ENCODE measurements at regions not wholly inside any gene's neighbourhood (a gene's known extent, or its start where the extent isn't known, plus 50 kb on each side); places are given as distances from the start of the nearest gene placed in this dataset.
"Not testable (repeated sequence)": the region's sequence is repeated elsewhere in the genome, so short reads cannot be mapped to it uniquely, and the experiment has no call there.

GRCh38 chr6:14297118-14297517 is 179.5 kb downstream of the CD83 start:
- not testable (repeated sequence) for H3K4me1 ChIP-seq (ENCODE audit: control insufficient read depth, insufficient read depth, low read length); H3K36me3 ChIP-seq (ENCODE audit: control insufficient read depth, insufficient read depth, low read length)
- 100% methylated on average over 1 of the region's 7 CpGs for WGBS (ENCODE audit: insufficient coverage)

GRCh38 chr6:14300189-14300588 is 182.6 kb downstream of the CD83 start:
- H3K4me1 ChIP-seq (ENCODE audit: control insufficient read depth, insufficient read depth, low read length); H3K27ac ChIP-seq (ENCODE audit: low read depth, low read length); H3K36me3 ChIP-seq (ENCODE audit: control insufficient read depth, insufficient read depth, low read length); DNase-seq (ENCODE audit: low read depth in 4 of 6, low spot score in 6 of 6); H3K4me3 ChIP-seq (ENCODE audit: low read depth, low read length); H3K9me3 ChIP-seq (ENCODE audit: control insufficient read depth, insufficient read depth, low read length); H3K27me3 ChIP-seq (ENCODE audit: control insufficient read depth, insufficient read depth, low read length): not testable (repeated sequence)
- 96% methylated on average over 16 of the region's 16 CpGs for WGBS (ENCODE audit: insufficient coverage)

More at GRCh38 chr6:14297118-14297517, 179.5 kb downstream of the CD83 start:
- not testable (repeated sequence) for H3K9me3 ChIP-seq (ENCODE audit: control insufficient read depth, insufficient read depth, low read length); H3K27ac ChIP-seq (ENCODE audit: low read depth, low read length); H3K4me3 ChIP-seq (ENCODE audit: low read depth, low read length); DNase-seq (ENCODE audit: low read depth in 4 of 6, low spot score in 6 of 6); H3K27me3 ChIP-seq (ENCODE audit: control insufficient read depth, insufficient read depth, low read length)

GRCh38 chr6:14300721-14301120 is 183.1 kb downstream of the CD83 start:
- not testable (repeated sequence) for H3K27ac ChIP-seq (ENCODE audit: low read depth, low read length); DNase-seq (ENCODE audit: low read depth in 4 of 6, low spot score in 6 of 6); H3K36me3 ChIP-seq (ENCODE audit: control insufficient read depth, insufficient read depth, low read length); H3K9me3 ChIP-seq (ENCODE audit: control insufficient read depth, insufficient read depth, low read length); H3K4me1 ChIP-seq (ENCODE audit: control insufficient read depth, insufficient read depth, low read length); H3K4me3 ChIP-seq (ENCODE audit: low read depth, low read length); H3K27me3 ChIP-seq (ENCODE audit: control insufficient read depth, insufficient read depth, low read length)
- no CpG with 5 or more reads among the region's 9 CpGs for WGBS (ENCODE audit: insufficient coverage)

- H3K4me1 ChIP-seq (ENCODE audit: control insufficient read depth, insufficient read depth, low read length); H3K9me3 ChIP-seq (ENCODE audit: control insufficient read depth, insufficient read depth, low read length); H3K36me3 ChIP-seq (ENCODE audit: control insufficient read depth, insufficient read depth, low read length); H3K27me3 ChIP-seq (ENCODE audit: control insufficient read depth, insufficient read depth, low read length); H3K4me3 ChIP-seq (ENCODE audit: low read depth, low read length); H3K27ac ChIP-seq (ENCODE audit: low read depth, low read length); DNase-seq (ENCODE audit: low read depth in 4 of 6, low spot score in 6 of 6): not testable (repeated sequence)
- WGBS (ENCODE audit: insufficient coverage), result 100% methylated on average over 5 of the region's 9 CpGs
These were observed 183.9 kb downstream of the CD83 start for GRCh38 chr6:14301477-14301876.

GRCh38 chr6:14305131-14305530 is 187.6 kb downstream of the CD83 start:
- Histone ChIP-seq H3K4me3 (ENCODE audit: low read depth, low read length) (no peak overlapping the region), H3K27me3 (ENCODE audit: control insufficient read depth, insufficient read depth, low read length) (no peaks in the 10 kb centered on the region), H3K27ac (ENCODE audit: low read depth, low read length) (no peak overlapping the region), H3K9me3 (ENCODE audit: control insufficient read depth, insufficient read depth, low read length) (no peaks in the 10 kb centered on the region), H3K36me3 (ENCODE audit: control insufficient read depth, insufficient read depth, low read length) (no peaks in the 10 kb centered on the region), H3K4me1 (ENCODE audit: control insufficient read depth, insufficient read depth, low read length) (no peaks in the 10 kb centered on the region)
- DNase-seq (ENCODE audit: low read depth in 4 of 6, low spot score in 6 of 6), result no peak
- 97% methylated on average over 3 of the region's 5 CpGs for WGBS (ENCODE audit: insufficient coverage)

- Histone ChIP-seq H3K36me3 (ENCODE audit: control insufficient read depth, insufficient read depth, low read length) (no peaks in the 10 kb centered on the region), H3K27me3 (ENCODE audit: control insufficient read depth, insufficient read depth, low read length) (no peaks in the 10 kb centered on the region), H3K9me3 (ENCODE audit: control insufficient read depth, insufficient read depth, low read length) (no peaks in the 10 kb centered on the region), H3K4me1 (ENCODE audit: control insufficient read depth, insufficient read depth, low read length) (no peaks in the 10 kb centered on the region), H3K4me3 (ENCODE audit: low read depth, low read length) (no peak overlapping the region), H3K27ac (ENCODE audit: low read depth, low read length) (no peak overlapping the region)
- 82% methylated on average over 2 of the region's 2 CpGs for WGBS (ENCODE audit: insufficient coverage)
- no peak for DNase-seq (ENCODE audit: low read depth in 4 of 6, low spot score in 6 of 6)
These were observed 188.1 kb downstream of the CD83 start for GRCh38 chr6:14305624-14306023.

- Histone ChIP-seq H3K36me3 (ENCODE audit: control insufficient read depth, insufficient read depth, low read length) (no peaks in the 10 kb centered on the region), H3K27me3 (ENCODE audit: control insufficient read depth, insufficient read depth, low read length) (no peaks in the 10 kb centered on the region), H3K9me3 (ENCODE audit: control insufficient read depth, insufficient read depth, low read length) (no peaks in the 10 kb centered on the region), H3K4me3 (ENCODE audit: low read depth, low read length) (no peak overlapping the region), H3K27ac (ENCODE audit: low read depth, low read length) (no peak overlapping the region), H3K4me1 (ENCODE audit: control insufficient read depth, insufficient read depth, low read length) (no peaks in the 10 kb centered on the region)
- no peak for DNase-seq (ENCODE audit: low read depth in 4 of 6, low spot score in 6 of 6)
- WGBS (ENCODE audit: insufficient coverage), result 76% methylated on average over 3 of the region's 11 CpGs
These were observed 188.8 kb downstream of the CD83 start for GRCh38 chr6:14306151-14306906.

GRCh38 chr6:14309516-14309915 is 191.9 kb downstream of the CD83 start:
- Histone ChIP-seq H3K27me3 (ENCODE audit: control insufficient read depth, insufficient read depth, low read length) (no peaks in the 10 kb centered on the region), H3K4me3 (ENCODE audit: low read depth, low read length) (no peak overlapping the region), H3K27ac (ENCODE audit: low read depth, low read length) (no peak overlapping the region), H3K36me3 (ENCODE audit: control insufficient read depth, insufficient read depth, low read length) (no peaks in the 10 kb centered on the region), H3K9me3 (ENCODE audit: control insufficient read depth, insufficient read depth, low read length) (no peaks in the 10 kb centered on the region), H3K4me1 (ENCODE audit: control insufficient read depth, insufficient read depth, low read length) (no peaks in the 10 kb centered on the region)
- no CpG with 5 or more reads among the region's 4 CpGs for WGBS (ENCODE audit: insufficient coverage)
- DNase-seq (ENCODE audit: low read depth in 4 of 6, low spot score in 6 of 6), result no peak

- DNase-seq (ENCODE audit: low read depth in 4 of 6, low spot score in 6 of 6), result no peak
- H3K4me1 ChIP-seq (ENCODE audit: control insufficient read depth, insufficient read depth, low read length), result no peaks in the 10 kb centered on the region
- H3K27me3 ChIP-seq (ENCODE audit: control insufficient read depth, insufficient read depth, low read length), result no peaks in the 10 kb centered on the region
- no peak overlapping the region for H3K4me3 ChIP-seq (ENCODE audit: low read depth, low read length)
- H3K27ac ChIP-seq (ENCODE audit: low read depth, low read length), result no peak overlapping the region
- no peaks in the 10 kb centered on the region for H3K36me3 ChIP-seq (ENCODE audit: control insufficient read depth, insufficient read depth, low read length)
- WGBS (ENCODE audit: insufficient coverage), result 79% methylated on average over 2 of the region's 7 CpGs
- H3K9me3 ChIP-seq (ENCODE audit: control insufficient read depth, insufficient read depth, low read length), result no peaks in the 10 kb centered on the region
These were observed 192.4 kb downstream of the CD83 start for GRCh38 chr6:14309951-14310445.

GRCh38 chr6:14310960-14311359 is 193.4 kb downstream of the CD83 start:
- Histone ChIP-seq H3K9me3 (ENCODE audit: control insufficient read depth, insufficient read depth, low read length) (no peaks in the 10 kb centered on the region), H3K36me3 (ENCODE audit: control insufficient read depth, insufficient read depth, low read length) (no peaks in the 10 kb centered on the region), H3K4me3 (ENCODE audit: low read depth, low read length) (no peak overlapping the region), H3K27me3 (ENCODE audit: control insufficient read depth, insufficient read depth, low read length) (no peaks in the 10 kb centered on the region), H3K4me1 (ENCODE audit: control insufficient read depth, insufficient read depth, low read length) (peaks cover 1% of the 10 kb centered on the region), H3K27ac (ENCODE audit: low read depth, low read length) (no peak overlapping the region)
- 80% methylated on average over 1 of the region's 5 CpGs for WGBS (ENCODE audit: insufficient coverage)
- no peak for DNase-seq (ENCODE audit: low read depth in 4 of 6, low spot score in 6 of 6)
